HUES6 (cell line): ENCODE measurements at regions not wholly inside any gene's neighbourhood (a gene's known extent, or its start where the extent isn't known, plus 50 kb on each side); places are given as distances from the start of the nearest gene placed in this dataset.
"Not testable (repeated sequence)": the region's sequence is repeated elsewhere in the genome, so short reads cannot be mapped to it uniquely, and the experiment has no call there.

Experiments
- H3K27ac ChIP-seq: 2 replicates; pipeline ENCODE4 v1.7.0; 2013; ENCODE audit warnings: low read depth, mild to moderate bottlenecking, low read length, inconsistent platforms
- H3K27me3 ChIP-seq: 2 replicates; pipeline ENCODE4 v1.6.1; 2013; ENCODE audit warnings: low read length; ENCODE audit not compliant: control insufficient read depth, insufficient read depth
- H3K36me3 ChIP-seq: 2 replicates; pipeline ENCODE4 v1.6.1; 2013; ENCODE audit warnings: low read length; ENCODE audit not compliant: control insufficient read depth, insufficient read depth
- H3K4me1 ChIP-seq: 2 replicates; pipeline ENCODE4 v1.6.1; 2013; ENCODE audit warnings: low read length; ENCODE audit not compliant: control insufficient read depth, insufficient read depth
- H3K4me3 ChIP-seq: 2 replicates; pipeline ENCODE4 v1.5.1; 2013; ENCODE audit warnings: low read depth, low read length
- H3K9ac ChIP-seq: one replicate; pipeline ENCODE4 v1.6.1; 2013; ENCODE audit warnings: mild to moderate bottlenecking, low read length
- H3K9me3 ChIP-seq: 2 replicates; pipeline ENCODE4 v1.6.1; 2013; ENCODE audit warnings: low read depth, low read length; ENCODE audit not compliant: control insufficient read depth, insufficient read depth

GRCh38 chr11:110856996-110857812 lies 145.0 kb upstream of the ARHGAP20 start:
- H3K4me1 ChIP-seq = no peaks in the 10 kb centered on the region; the same call in 1 of the 2 replicates
- H3K27me3 ChIP-seq = no peaks in the 10 kb centered on the region
- no peaks in the 10 kb centered on the region for H3K36me3 ChIP-seq
- H3K9ac ChIP-seq = no peak overlapping the region
- H3K27ac ChIP-seq = no peak overlapping the region
- no peaks in the 10 kb centered on the region for H3K9me3 ChIP-seq
- no peak overlapping the region for H3K4me3 ChIP-seq

- no peak overlapping the region for H3K27ac ChIP-seq
Measured at GRCh38 chr11:110856340-110856739, 144.1 kb upstream of the ARHGAP20 start.

GRCh38 chr11:110855191-110855590 lies 143.0 kb upstream of the ARHGAP20 start:
- Histone ChIP-seq H3K36me3 (no peaks in the 10 kb centered on the region), H3K4me3 (no peak overlapping the region), H3K4me1 (no peaks in the 10 kb centered on the region), H3K27me3 (no peaks in the 10 kb centered on the region), H3K9ac (no peak overlapping the region), H3K27ac (no peak overlapping the region), H3K9me3 (no peaks in the 10 kb centered on the region)

More at GRCh38 chr11:110856340-110856739, 144.1 kb upstream of the ARHGAP20 start:
- Histone ChIP-seq H3K9me3 (no peaks in the 10 kb centered on the region), H3K27me3 (no peaks in the 10 kb centered on the region), H3K36me3 (no peaks in the 10 kb centered on the region), H3K4me3 (no peak overlapping the region), H3K4me1 (no peaks in the 10 kb centered on the region), H3K9ac (no peak overlapping the region)

DNA sequence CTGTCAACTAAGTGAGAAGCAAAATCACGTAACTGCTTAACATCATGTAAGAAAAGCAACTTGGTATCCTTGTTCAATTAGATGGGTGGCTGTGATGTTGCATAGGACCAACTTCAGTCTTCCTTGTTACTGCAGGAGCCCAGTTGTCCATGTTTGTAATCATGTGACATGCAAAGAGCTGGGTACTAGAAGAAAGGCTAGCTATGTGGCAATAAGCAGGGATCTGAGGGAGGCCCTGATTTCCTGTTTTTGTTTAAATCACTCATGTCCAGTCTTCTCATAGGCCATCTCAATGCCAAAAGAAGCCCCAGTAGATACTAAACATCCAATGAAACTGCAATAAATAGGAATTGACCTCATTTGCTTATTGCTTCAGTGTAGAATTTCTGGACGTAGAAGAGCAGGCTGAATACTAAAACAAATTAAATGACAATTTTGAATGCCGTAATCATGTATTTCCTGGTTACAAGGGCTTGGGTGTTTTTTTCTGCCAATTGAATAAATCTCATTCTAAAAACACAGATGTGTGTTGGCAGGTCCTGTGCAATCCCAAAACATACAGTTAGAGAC lies 140.8 kb upstream of the ARHGAP20 start:
- H3K36me3 ChIP-seq = no peaks in the 10 kb centered on the region
- no peak overlapping the region for H3K27ac ChIP-seq
- no peak overlapping the region for H3K9ac ChIP-seq
- H3K4me1 ChIP-seq = no peaks in the 10 kb centered on the region
- H3K27me3 ChIP-seq = no peaks in the 10 kb centered on the region
- H3K4me3 ChIP-seq = no peak overlapping the region
- H3K9me3 ChIP-seq = no peaks in the 10 kb centered on the region

- no peak overlapping the region for H3K4me3 ChIP-seq
- no peak overlapping the region for H3K9ac ChIP-seq
- no peaks in the 10 kb centered on the region for H3K27me3 ChIP-seq
- H3K9me3 ChIP-seq = no peaks in the 10 kb centered on the region
- no peaks in the 10 kb centered on the region for H3K4me1 ChIP-seq
- H3K27ac ChIP-seq = no peak overlapping the region
- no peaks in the 10 kb centered on the region for H3K36me3 ChIP-seq
Measured at GRCh38 chr11:110850846-110851245, 138.6 kb upstream of the ARHGAP20 start.

- H3K27me3 ChIP-seq, H3K27ac ChIP-seq, H3K9me3 ChIP-seq, H3K36me3 ChIP-seq, H3K4me1 ChIP-seq, H3K4me3 ChIP-seq, H3K9ac ChIP-seq: not testable (repeated sequence)
Measured at GRCh38 chr11:110843053-110843452, 130.8 kb upstream of the ARHGAP20 start.

DNA sequence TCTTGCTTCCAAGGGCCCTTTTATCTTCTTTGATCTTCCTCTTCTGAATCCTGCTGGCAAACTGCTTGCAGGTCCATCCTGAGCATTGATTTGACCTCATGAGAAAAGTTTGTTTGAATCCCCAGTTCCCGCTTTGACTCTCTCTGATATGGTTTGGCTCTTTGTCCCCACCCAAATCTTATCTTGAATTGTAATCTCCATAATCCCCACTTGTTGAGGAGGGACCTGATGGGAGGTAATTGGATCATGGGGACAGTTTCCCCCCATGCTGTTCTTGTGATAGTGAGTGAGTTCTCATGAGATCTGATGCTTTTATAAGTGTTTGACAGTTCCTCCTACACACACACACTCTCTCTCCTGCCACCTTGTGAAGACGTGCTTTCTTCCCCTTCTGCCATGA lies 126.6 kb upstream of the ARHGAP20 start:
- Histone ChIP-seq H3K27ac (no peak overlapping the region), H3K4me3 (no peak overlapping the region), H3K27me3 (no peaks in the 10 kb centered on the region), H3K9me3 (peaks cover 3% of the 10 kb centered on the region; the same call in 1 of the 2 replicates), H3K36me3 (no peaks in the 10 kb centered on the region), H3K9ac (no peak overlapping the region), H3K4me1 (no peaks in the 10 kb centered on the region)

DNA sequence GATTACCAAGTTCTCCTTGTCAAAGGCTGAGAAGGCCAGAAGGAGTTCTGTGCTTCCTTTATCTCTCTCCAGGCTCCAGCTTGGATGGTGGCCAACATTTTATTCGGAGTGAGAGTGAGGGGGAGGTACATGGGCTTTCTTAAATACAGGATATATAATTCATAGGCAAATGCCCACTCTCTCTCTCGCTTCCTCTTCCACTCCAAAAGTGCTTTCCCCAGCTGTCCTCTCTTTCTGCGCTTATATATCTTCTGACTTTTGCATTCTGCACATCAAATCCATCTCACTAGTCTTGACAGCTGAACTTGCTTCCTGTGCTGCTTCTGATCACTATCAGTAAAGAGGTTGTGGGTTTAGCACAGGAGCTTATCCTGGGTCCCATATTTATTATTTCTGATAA lies 125.4 kb upstream of the ARHGAP20 start:
- no peaks in the 10 kb centered on the region for H3K4me1 ChIP-seq
- no peak overlapping the region for H3K9ac ChIP-seq
- no peaks in the 10 kb centered on the region for H3K36me3 ChIP-seq
- no peak overlapping the region for H3K4me3 ChIP-seq
- H3K9me3 ChIP-seq = peaks cover 3% of the 10 kb centered on the region; the same call in 1 of the 2 replicates
- H3K27me3 ChIP-seq = no peaks in the 10 kb centered on the region
- H3K27ac ChIP-seq = no peak overlapping the region

- Histone ChIP-seq H3K4me1 (no peaks in the 10 kb centered on the region), H3K27me3 (no peaks in the 10 kb centered on the region), H3K27ac (no peak overlapping the region), H3K36me3 (no peaks in the 10 kb centered on the region), H3K4me3 (no peak overlapping the region), H3K9ac (no peak overlapping the region), H3K9me3 (peaks cover 3% of the 10 kb centered on the region; the same call in 1 of the 2 replicates)
Measured at GRCh38 chr11:110835106-110835505, 122.9 kb upstream of the ARHGAP20 start.

DNA sequence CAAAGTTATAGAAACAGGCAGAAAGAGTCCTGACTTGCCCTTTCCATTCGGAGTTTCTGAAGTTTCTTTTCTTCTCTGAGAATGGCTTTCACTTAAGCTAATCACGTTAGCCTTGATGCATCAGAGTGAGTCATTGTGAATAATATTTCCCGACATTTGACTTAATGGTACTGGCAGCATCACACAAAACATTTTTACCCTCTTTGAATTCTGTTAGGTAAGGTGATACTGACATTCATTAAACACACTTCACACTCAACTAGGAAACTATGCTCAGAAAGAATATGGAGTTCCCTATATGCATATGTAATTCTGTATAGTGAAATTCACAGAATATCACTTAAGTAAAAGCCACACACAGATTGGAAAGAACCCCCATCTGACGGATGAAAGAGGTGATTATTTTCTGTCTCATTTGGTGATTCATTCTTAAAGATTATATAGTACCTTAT lies 120.8 kb upstream of the ARHGAP20 start:
- Histone ChIP-seq H3K4me1 (no peaks in the 10 kb centered on the region), H3K4me3 (no peak overlapping the region), H3K9me3 (no peaks in the 10 kb centered on the region), H3K9ac (no peak overlapping the region), H3K27ac (no peak overlapping the region), H3K36me3 (no peaks in the 10 kb centered on the region), H3K27me3 (no peaks in the 10 kb centered on the region)

DNA sequence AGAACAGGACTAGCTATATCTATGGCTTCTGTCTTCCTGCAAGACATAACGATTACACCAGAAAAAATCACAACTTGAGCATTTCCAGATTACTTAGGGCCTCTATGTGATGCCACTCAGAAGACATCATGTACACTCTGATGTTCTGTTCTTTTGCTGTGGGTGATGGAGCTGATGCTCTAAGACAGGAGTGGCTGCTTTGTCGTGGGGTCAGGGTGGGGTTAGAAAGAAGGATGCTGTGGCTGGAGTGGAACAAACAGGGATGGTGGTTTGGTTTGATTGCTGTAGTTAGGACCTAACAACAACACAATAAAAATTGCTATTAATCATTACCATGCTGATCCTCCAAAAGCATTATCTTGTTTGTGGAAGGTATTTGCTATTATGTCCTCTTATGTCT lies 120.3 kb upstream of the ARHGAP20 start:
- Histone ChIP-seq H3K27me3 (no peaks in the 10 kb centered on the region), H3K27ac (no peak overlapping the region), H3K9me3 (no peaks in the 10 kb centered on the region), H3K9ac (no peak overlapping the region), H3K4me3 (no peak overlapping the region), H3K4me1 (no peaks in the 10 kb centered on the region), H3K36me3 (no peaks in the 10 kb centered on the region)
